HG02885 (cell line): ENCODE measurements at regions not wholly inside any gene's neighbourhood (a gene's known extent, or its start where the extent isn't known, plus 50 kb on each side); places are given as distances from the start of the nearest gene placed in this dataset.

Experiments
- ATAC-seq: cut with Tn5 transposase; IDR thresholded peaks from one replicate; pipeline ENCODE4 v1.9.1; 2021; ENCODE audit warnings: mild to moderate bottlenecking; ENCODE audit not compliant: unreplicated experiment, poor library complexity

- no peak for ATAC-seq
These were observed 57.8 kb upstream of the CBLN2 start for GRCh38 chr18:72601944-72602343.

GRCh38 chr18:72601481-72601880 lies 57.3 kb upstream of the CBLN2 start:
- no peak for ATAC-seq
